Upper lobe of left lung (tissue), 6 donors: ENCODE measurements at regions not wholly inside any gene's neighbourhood (a gene's known extent, or its start where the extent isn't known, plus 50 kb on each side); places are given as distances from the start of the nearest gene placed in this dataset.

Experiments used
- ATAC-seq, 2 donors: fragments of 200-7000 bp; cut with Tn5 transposase; one replicate each; pipeline ENCODE4 v1.9.1; 2022; ENCODE audit warnings: mild to moderate bottlenecking in 2 of 2, moderate library complexity in 2 of 2; ENCODE audit not compliant: low FRiP score in 2 of 2
- DNase-seq, 2 donors: peaks; one replicate each; pipeline ENCODE4 v3.0.0-alpha.2; 2019 to 2020
- H3K27ac ChIP-seq, 4 donors: fragments of 200-600 bp; sonication (generic); one replicate each; pipeline ENCODE4 v1.5.1; 2016 to 2019
- H3K27me3 ChIP-seq, 4 donors: fragments of 200-600 bp; sonication (generic); one replicate each; pipeline ENCODE4 v1.5.1; 2017 to 2019
- H3K36me3 ChIP-seq, 4 donors: fragments of 200-600 bp; sonication (generic); one replicate each; pipeline ENCODE4 v1.5.1; 2016 to 2019
- H3K4me1 ChIP-seq, 4 donors: fragments of 200-600 bp; sonication (generic); one replicate each; pipeline ENCODE4 v1.5.1; 2018 to 2019
- H3K4me3 ChIP-seq, 4 donors: fragments of 200-600 bp; sonication (generic); one replicate each; pipeline ENCODE4 v1.5.1; 2017 to 2019; ENCODE audit warnings: mild to moderate bottlenecking in 2 of 4, moderate library complexity in 1 of 4
- H3K9me3 ChIP-seq, 4 donors: fragments of 200-600 bp; sonication (generic); one replicate each; pipeline ENCODE4 v1.5.1; 2018 to 2019
- CTCF ChIP-seq, 6 experiments: fragments of 450-650 bp in 4 of 6; fragments of 200-600 bp in 2 of 6; sonication (generic) in 2 of 6; IDR thresholded peaks; one replicate each; pipeline ENCODE4 v1.5.1; 2016 to 2019; ENCODE audit warnings: antibody characterized with exemption in 6 of 6
- EP300 ChIP-seq, 4 donors: sonication (generic); formaldehyde crosslinking; IDR thresholded peaks; one replicate each; pipeline ENCODE4 v1.5.1; 2017; ENCODE audit warnings: antibody characterized with exemption in 4 of 4, control low read depth in 2 of 4
- POLR2A ChIP-seq, 4 donors: fragments of 450-650 bp; IDR thresholded peaks; one replicate each; pipeline ENCODE4 v1.5.1; 2016 to 2017; ENCODE audit warnings: antibody characterized with exemption in 4 of 4, mild to moderate bottlenecking in 2 of 4
- POLR2AphosphoS5 ChIP-seq, 2 donors: sonication (generic); formaldehyde crosslinking; IDR thresholded peaks; one replicate each; pipeline ENCODE4 v1.5.1; 2017; ENCODE audit warnings: antibody characterized with exemption in 2 of 2
- WGBS, 2 donors: methylation state at CpG; one replicate each; pipeline ENCODE4 v1.1.5; 2017 to 2018; 5-methylcytosine and 5-hydroxymethylcytosine counted together
- donor health status: DM: no; HTN: no; CAD: no; lungs with moderate emphysema.
- donor health status: DM: no; HTN: yes; CAD: no; lungs with severe emphysema.

GRCh38 chr3:165640031-165640430 is 197.2 kb downstream of the BCHE start:
- H3K27ac ChIP-seq: no peak overlapping the region
- TF ChIP-seq EP300 (IDR thresholded peaks at IDR 0.05): no peak
- TF ChIP-seq CTCF (IDR thresholded peaks at IDR 0.05): no peak
- no peak for TF ChIP-seq POLR2AphosphoS5 (IDR thresholded peaks at IDR 0.05)
- TF ChIP-seq POLR2A (IDR thresholded peaks at IDR 0.05): no peak
- H3K27me3 ChIP-seq: no peaks in the 10 kb centered on the region
- no peak for DNase-seq
- H3K36me3 ChIP-seq: no peaks in the 10 kb centered on the region
- H3K4me3 ChIP-seq: no peak overlapping the region
- 44 to 53% methylated on average over 1 of the region's 1 CpG for WGBS, 2 donors
- H3K9me3 ChIP-seq: no peaks in the 10 kb centered on the region
- no peak for ATAC-seq
- H3K4me1 ChIP-seq: no peaks in the 10 kb centered on the region

GRCh38 chr3:165638034-165638433 is 199.2 kb downstream of the BCHE start:
- 79 to 81% methylated on average over 6 of the region's 6 CpGs for WGBS, 2 donors
- Histone ChIP-seq H3K4me1 (no peaks in the 10 kb centered on the region), H3K4me3 (no peak overlapping the region), H3K36me3 (no peaks in the 10 kb centered on the region), H3K9me3 (no peaks in the 10 kb centered on the region), H3K27me3 (no peaks in the 10 kb centered on the region), H3K27ac (no peak overlapping the region)
- ATAC-seq: no peak
- TF ChIP-seq CTCF (IDR thresholded peaks at IDR 0.05) (no peak), POLR2AphosphoS5 (IDR thresholded peaks at IDR 0.05) (no peak), POLR2A (IDR thresholded peaks at IDR 0.05) (no peak), EP300 (IDR thresholded peaks at IDR 0.05) (no peak)
- no peak for DNase-seq

- no peak overlapping the region for H3K4me3 ChIP-seq
- no peak for ATAC-seq
- no peak overlapping the region for H3K27ac ChIP-seq
- TF ChIP-seq POLR2A (IDR thresholded peaks at IDR 0.05) (no peak), POLR2AphosphoS5 (IDR thresholded peaks at IDR 0.05) (no peak), EP300 (IDR thresholded peaks at IDR 0.05) (no peak)
- H3K36me3 ChIP-seq: no peaks in the 10 kb centered on the region
- H3K4me1 ChIP-seq: no peaks in the 10 kb centered on the region
- DNase-seq: no peak
- H3K9me3 ChIP-seq: no peaks in the 10 kb centered on the region
- 64 to 82% methylated on average over 1 of the region's 1 CpG for WGBS, 2 donors
- no peaks in the 10 kb centered on the region for H3K27me3 ChIP-seq
Measured at GRCh38 chr3:165636684-165637015, 200.6 kb downstream of the BCHE start.

- Histone ChIP-seq H3K9me3 (no peaks in the 10 kb centered on the region), H3K4me3 (no peak overlapping the region), H3K27ac (no peak overlapping the region), H3K4me1 (no peaks in the 10 kb centered on the region), H3K36me3 (no peaks in the 10 kb centered on the region), H3K27me3 (no peaks in the 10 kb centered on the region)
- TF ChIP-seq CTCF (IDR thresholded peaks at IDR 0.05) (no peak), POLR2A (IDR thresholded peaks at IDR 0.05) (no peak), POLR2AphosphoS5 (IDR thresholded peaks at IDR 0.05) (no peak), EP300 (IDR thresholded peaks at IDR 0.05) (no peak)
- ATAC-seq: no peak
- DNase-seq: no peak
- 79 to 85% methylated on average over 5 of the region's 5 CpGs for whole genome bisulfite sequencing, 2 donors
Measured at GRCh38 chr3:165635791-165636683, 201.2 kb downstream of the BCHE start.

GRCh38 chr3:165624761-165625160 is 212.5 kb downstream of the BCHE start:
- DNase-seq (no peak), ATAC-seq (no peak)
- no peaks in the 10 kb centered on the region for H3K4me1 ChIP-seq
- H3K9me3 ChIP-seq: peaks cover 0 to 17% (median 5%) of the 10 kb centered on the region in 4 donors
- TF ChIP-seq CTCF (IDR thresholded peaks at IDR 0.05): no peak
- no peak for TF ChIP-seq POLR2AphosphoS5 (IDR thresholded peaks at IDR 0.05)
- no peak for TF ChIP-seq EP300 (IDR thresholded peaks at IDR 0.05)
- TF ChIP-seq POLR2A (IDR thresholded peaks at IDR 0.05): no peak
- WGBS, 2 donors: 70 to 80% methylated on average over 3 of the region's 3 CpGs
- H3K27me3 ChIP-seq: no peaks in the 10 kb centered on the region
- no peak overlapping the region for H3K27ac ChIP-seq
- H3K4me3 ChIP-seq: no peak overlapping the region
- H3K36me3 ChIP-seq: no peaks in the 10 kb centered on the region
